Stimulated activated naive B cell treated with anti-CD40 and anti-IgM and Interleukin-4, amounts not matched to agents 10 μg/mL and 1 μg/mL and 100 μg/mL, for 72 hours (primary cell): ENCODE measurements at regions not wholly inside any gene's neighbourhood (a gene's known extent, or its start where the extent isn't known, plus 50 kb on each side); places are given as distances from the start of the nearest gene placed in this dataset.

Experiments used
- ATAC-seq, 2 donors: fragments of 150-1000 bp; cut with Tn5 transposase; replicated peaks; 2 replicates each; pipeline ENCODE4 v1.10.0; 2021; ENCODE audit warnings: moderate library complexity in 1 of 2
- DNase-seq: peaks from one replicate; pipeline ENCODE4 v3.0.0; 2021
- H3K27ac Mint-ChIP-seq: one replicate; pipeline ENCODE4 v1.8.0; 2022; ENCODE audit warnings: mild to moderate bottlenecking, mixed read lengths
- H3K27me3 Mint-ChIP-seq, 2 donors: one replicate each; pipeline ENCODE4 v1.8.0; 2022; ENCODE audit warnings: mixed read lengths in 2 of 2
- H3K36me3 Mint-ChIP-seq, 2 donors: one replicate each; pipeline ENCODE4 v1.8.0; 2022; ENCODE audit warnings: mixed read lengths in 2 of 2, mild to moderate bottlenecking in 1 of 2
- H3K4me1 Mint-ChIP-seq, 2 donors: one replicate each; pipeline ENCODE4 v1.8.0; 2022; ENCODE audit warnings: mixed read lengths in 2 of 2, mild to moderate bottlenecking in 1 of 2
- H3K4me3 Mint-ChIP-seq, 2 donors: one replicate each; pipeline ENCODE4 v1.8.0; 2022; ENCODE audit warnings: mild to moderate bottlenecking in 2 of 2, mixed read lengths in 2 of 2, moderate library complexity in 1 of 2
- H3K9me3 Mint-ChIP-seq, 2 donors: one replicate each; pipeline ENCODE4 v1.8.0; 2022; ENCODE audit warnings: mixed read lengths in 2 of 2, mild to moderate bottlenecking in 1 of 2

DNA sequence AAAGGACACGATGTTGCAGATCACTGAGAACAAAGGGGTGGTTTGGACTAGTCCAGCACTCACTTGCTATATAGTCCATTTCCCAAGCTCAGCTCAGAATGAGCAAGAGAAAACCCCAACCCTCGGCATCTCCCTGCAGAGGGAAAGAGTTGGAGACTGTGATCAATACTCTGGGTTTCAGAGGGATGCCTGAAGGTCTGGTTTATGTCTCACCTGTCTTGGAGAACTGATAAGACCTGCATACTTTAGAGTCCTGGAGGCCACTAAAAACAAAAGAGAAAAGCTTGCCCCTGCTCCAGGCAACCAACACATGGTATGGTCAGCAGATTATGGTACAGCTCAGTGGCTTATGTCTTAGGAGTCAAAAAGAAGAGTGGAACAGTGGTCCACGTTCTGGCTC, 1006.9 kb downstream of the CDH9 start:
- Mint-ChIP-seq H3K4me1 (no peaks in the 10 kb centered on the region), H3K27me3 (no peaks in the 10 kb centered on the region), H3K4me3 (no peak overlapping the region), H3K27ac (no peak overlapping the region), H3K36me3 (no peaks in the 10 kb centered on the region), H3K9me3 (peaks cover 0 to 1% of the 10 kb centered on the region in 2 donors)
- no peak for DNase-seq
- ATAC-seq: no peak

DNA sequence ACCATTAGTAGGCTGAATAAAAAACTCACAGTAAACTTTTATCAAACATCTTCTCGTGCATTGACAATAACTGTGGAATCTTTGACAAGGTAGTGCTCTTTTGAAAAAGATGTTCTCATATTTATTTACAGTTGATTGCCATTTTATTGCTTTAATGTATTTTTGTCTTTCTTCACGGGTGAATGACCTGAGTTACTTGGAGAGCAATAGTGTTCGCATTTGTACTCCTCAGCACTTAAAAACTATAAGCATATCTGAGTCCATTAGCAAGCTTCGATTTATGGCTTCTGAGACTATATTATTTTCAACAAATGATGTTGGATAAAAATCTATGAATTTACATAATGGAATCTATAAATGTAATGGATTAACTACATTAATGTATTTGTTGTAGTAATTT, 1012.3 kb downstream of the CDH9 start:
- Mint-ChIP-seq H3K27me3 (no peaks in the 10 kb centered on the region), H3K27ac (no peak overlapping the region), H3K4me3 (no peak overlapping the region), H3K36me3 (no peaks in the 10 kb centered on the region), H3K9me3 (no peaks in the 10 kb centered on the region), H3K4me1 (no peaks in the 10 kb centered on the region)
- no peak for ATAC-seq
- no peak for DNase-seq

DNA sequence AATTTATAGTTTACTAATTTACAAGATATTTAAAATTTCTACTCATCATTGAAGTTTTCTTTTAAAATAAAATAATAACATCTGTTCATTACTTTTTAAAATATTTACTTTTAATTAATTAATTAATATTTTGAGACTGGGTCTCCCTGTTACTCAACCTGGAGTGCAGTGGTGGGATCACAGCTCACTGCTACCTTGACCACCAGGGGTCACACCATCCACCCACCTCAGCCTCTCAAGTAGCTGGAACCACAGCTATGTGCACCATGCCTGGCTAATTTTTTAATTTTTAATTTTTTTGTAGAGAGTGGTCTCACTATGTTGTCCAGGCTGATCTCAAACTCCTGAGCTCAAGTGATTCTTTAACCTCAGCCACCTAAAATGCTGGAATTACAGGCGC, 1013.6 kb downstream of the CDH9 start:
- Mint-ChIP-seq H3K4me1 (no peaks in the 10 kb centered on the region), H3K27me3 (no peaks in the 10 kb centered on the region), H3K27ac (no peak overlapping the region), H3K4me3 (no peak overlapping the region), H3K36me3 (no peaks in the 10 kb centered on the region), H3K9me3 (no peaks in the 10 kb centered on the region)
- DNase-seq (no peak), ATAC-seq (no peak)

DNA sequence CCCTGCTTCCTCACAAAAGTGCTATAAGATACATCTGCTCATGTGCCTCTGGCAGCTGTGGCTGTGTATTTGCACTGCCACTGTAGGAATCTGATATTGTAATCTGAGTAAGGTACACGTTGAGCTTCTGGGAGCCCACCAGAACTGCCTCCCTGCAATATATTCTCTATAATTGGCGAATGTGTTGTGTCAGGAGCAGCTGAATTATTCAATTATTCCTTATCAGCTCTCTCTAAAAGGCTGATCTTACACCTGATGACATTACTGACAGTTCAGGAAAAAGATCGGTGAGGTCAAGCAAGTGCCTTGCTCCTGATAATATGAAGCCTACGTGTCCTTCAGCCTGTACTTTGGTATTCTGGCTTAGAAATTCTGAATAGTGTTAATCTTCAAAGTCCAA, 1015.0 kb downstream of the CDH9 start:
- H3K4me3 Mint-ChIP-seq: no peak overlapping the region
- no peak overlapping the region for H3K27ac Mint-ChIP-seq
- no peaks in the 10 kb centered on the region for H3K9me3 Mint-ChIP-seq
- DNase-seq (no peak), ATAC-seq (no peak)
- no peaks in the 10 kb centered on the region for H3K36me3 Mint-ChIP-seq
- no peaks in the 10 kb centered on the region for H3K27me3 Mint-ChIP-seq
- H3K4me1 Mint-ChIP-seq: no peaks in the 10 kb centered on the region

DNA sequence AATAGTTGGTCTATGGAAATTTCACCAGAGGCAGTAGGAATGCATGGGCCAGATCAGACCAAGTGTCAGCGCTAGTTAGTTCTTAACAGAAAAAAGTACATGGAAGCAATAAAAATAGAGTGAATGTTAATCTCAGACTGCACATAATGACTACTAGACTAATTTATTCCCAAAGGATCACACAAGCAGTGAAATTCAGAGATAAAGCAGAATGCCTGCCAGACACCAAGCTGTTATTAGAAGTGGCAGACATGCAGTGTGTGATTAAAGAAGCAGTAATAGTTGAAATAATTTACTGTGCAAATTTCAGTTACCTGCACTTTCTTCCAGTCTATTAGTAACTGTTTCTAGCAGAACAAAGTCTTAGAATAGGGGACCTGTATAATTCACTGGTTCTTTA, 1024.2 kb downstream of the CDH9 start:
- Mint-ChIP-seq H3K27ac (no peak overlapping the region), H3K4me1 (no peaks in the 10 kb centered on the region), H3K4me3 (no peak overlapping the region), H3K9me3 (peaks cover 0 to 2% of the 10 kb centered on the region in 2 donors), H3K27me3 (no peaks in the 10 kb centered on the region), H3K36me3 (no peaks in the 10 kb centered on the region)
- DNase-seq (no peak), ATAC-seq (no peak)

DNA sequence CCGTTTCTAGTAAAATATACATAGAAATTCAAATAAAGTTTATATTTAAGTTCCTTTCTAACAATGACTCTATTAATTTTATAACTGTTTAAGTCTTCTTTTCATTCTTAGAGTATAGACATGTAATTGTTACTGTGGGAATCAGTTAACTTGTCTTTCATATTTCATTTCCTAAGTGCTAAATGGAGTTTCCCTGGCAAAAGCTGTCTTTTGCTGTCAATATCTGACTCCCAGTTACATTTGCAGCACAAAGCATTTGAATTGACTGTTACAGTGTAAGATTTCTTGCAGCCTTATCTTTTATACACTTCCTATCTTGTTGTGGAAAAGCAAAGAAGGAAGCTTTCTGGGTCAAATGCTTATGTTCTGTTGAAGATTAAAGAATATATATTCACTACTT, 1026.3 kb downstream of the CDH9 start:
- no peak overlapping the region for H3K4me3 Mint-ChIP-seq

DNA sequence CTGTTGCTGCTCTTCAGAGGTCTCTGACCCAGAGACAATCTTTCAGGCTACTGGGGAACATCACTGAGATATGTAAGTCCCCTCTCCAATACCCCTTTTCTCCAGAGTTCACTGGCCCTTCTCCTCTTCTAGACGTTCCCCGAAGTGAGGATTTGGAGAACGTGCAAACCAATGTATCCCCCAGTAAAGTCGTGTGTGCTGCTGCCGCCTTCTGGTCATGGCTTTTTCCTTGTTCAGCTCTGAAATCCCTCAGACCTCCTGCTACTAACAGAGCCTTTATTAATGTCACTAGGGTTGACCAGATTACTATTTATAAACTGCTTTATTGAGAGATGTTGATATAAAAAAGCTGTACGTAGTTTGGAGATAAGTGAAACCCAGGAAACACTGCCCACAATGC, 1028.6 kb downstream of the CDH9 start:
- no peaks in the 10 kb centered on the region for H3K36me3 Mint-ChIP-seq
- no peak overlapping the region for H3K4me3 Mint-ChIP-seq
- no peak overlapping the region for H3K27ac Mint-ChIP-seq
- ATAC-seq: no peak
- H3K27me3 Mint-ChIP-seq: no peaks in the 10 kb centered on the region
- H3K4me1 Mint-ChIP-seq: no peaks in the 10 kb centered on the region
- peaks cover 0 to 2% of the 10 kb centered on the region in 2 donors for H3K9me3 Mint-ChIP-seq
- DNase-seq: no peak

More for the DNA sequence above, 1026.3 kb downstream of the CDH9 start:
- no peak for ATAC-seq
- Mint-ChIP-seq H3K4me1 (no peaks in the 10 kb centered on the region), H3K9me3 (peaks cover 0 to 2% of the 10 kb centered on the region in 2 donors), H3K27ac (no peak overlapping the region), H3K36me3 (no peaks in the 10 kb centered on the region), H3K27me3 (no peaks in the 10 kb centered on the region)
- no peak for DNase-seq

DNA sequence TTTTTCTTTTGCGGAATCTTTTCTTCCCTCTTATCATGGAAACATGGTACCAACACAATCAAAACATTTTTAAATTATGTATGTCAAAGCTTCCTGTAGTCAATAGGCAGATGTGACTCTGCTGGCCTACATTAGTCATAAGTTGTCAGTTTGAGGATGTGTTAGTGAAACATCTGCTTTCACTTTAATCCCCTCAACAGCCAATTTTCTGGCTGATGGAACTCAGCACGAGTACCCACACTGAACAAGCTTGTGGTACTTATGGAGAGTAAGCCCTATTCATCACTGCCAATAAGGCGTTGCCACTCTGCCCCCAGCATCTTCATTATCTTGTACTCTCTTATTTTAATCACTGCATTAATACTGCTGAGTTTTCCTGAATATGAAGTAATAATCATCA, 1034.4 kb downstream of the CDH9 start:
- H3K27me3 Mint-ChIP-seq: no peaks in the 10 kb centered on the region
- H3K4me1 Mint-ChIP-seq: no peaks in the 10 kb centered on the region
- H3K9me3 Mint-ChIP-seq: peaks cover 0 to 1% of the 10 kb centered on the region in 2 donors
- H3K36me3 Mint-ChIP-seq: no peaks in the 10 kb centered on the region
- no peak overlapping the region for H3K4me3 Mint-ChIP-seq
- ATAC-seq (no peak), DNase-seq (no peak)
- H3K27ac Mint-ChIP-seq: no peak overlapping the region

DNA sequence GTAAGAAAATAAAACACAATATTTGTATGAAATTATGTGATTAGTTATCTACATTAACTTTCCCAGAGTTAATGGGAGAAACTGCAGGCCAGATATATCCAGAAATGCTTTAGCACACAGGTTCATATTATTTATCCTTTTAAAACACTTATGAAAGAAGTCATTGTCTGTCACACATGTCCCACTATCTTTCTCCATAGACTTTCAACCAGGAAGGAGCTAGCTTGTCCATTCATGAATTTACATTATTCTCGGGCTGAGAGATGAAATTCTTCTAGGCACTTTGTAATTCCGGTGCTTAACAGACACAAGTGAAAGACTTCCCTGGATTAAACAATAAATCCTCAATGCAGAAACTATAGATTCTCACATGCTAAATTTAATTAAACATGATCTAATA, 1043.2 kb downstream of the CDH9 start:
- no peak overlapping the region for H3K27ac Mint-ChIP-seq
- no peaks in the 10 kb centered on the region for H3K36me3 Mint-ChIP-seq
- H3K9me3 Mint-ChIP-seq: peaks cover 1 to 4% of the 10 kb centered on the region in 2 donors
- H3K27me3 Mint-ChIP-seq: no peaks in the 10 kb centered on the region
- no peak overlapping the region for H3K4me3 Mint-ChIP-seq
- DNase-seq (no peak), ATAC-seq (no peak)
- H3K4me1 Mint-ChIP-seq: no peaks in the 10 kb centered on the region

DNA sequence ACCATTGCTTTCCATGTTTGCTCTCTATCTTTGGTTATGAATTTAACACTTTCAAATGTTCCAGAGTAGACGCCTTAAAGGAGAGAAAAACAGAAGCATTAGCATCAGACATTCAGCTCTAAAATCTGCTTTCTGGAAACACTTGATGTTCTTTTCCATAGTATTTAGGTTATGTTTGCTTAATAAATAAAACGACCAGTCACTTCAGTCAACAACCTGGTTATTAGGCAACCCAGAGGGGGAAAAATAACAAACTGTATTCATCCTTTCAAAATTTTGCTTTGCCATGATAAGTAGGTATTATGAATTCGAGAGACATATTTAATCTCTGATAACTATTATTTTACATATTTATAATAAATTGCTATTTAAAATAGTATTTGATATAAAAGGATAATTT, 1044.7 kb downstream of the CDH9 start:
- Mint-ChIP-seq H3K27ac (no peak overlapping the region), H3K4me1 (no peaks in the 10 kb centered on the region), H3K36me3 (no peaks in the 10 kb centered on the region), H3K4me3 (no peak overlapping the region), H3K9me3 (peaks cover 0 to 4% of the 10 kb centered on the region in 2 donors), H3K27me3 (no peaks in the 10 kb centered on the region)
- DNase-seq: no peak
- no peak for ATAC-seq

DNA sequence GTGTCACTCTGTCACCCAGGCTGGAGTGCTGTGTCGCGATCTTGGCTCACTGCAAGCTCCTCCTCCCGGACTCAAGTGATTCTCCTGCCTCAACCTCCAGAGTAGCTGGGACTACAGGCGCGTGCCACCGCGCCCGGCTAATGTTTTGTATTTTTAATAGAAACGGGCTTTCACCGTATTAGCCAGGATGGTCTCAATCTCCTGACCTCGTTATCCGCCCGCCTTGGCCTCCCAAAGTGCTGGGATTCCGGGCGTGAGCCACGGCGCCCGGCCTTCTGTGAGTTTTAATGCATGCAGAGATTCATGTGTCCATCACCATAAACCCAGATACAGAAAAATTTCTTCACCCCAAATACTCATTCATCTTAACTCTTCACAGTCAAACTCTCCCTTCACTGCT, 1046.7 kb downstream of the CDH9 start:
- H3K36me3 Mint-ChIP-seq: no peaks in the 10 kb centered on the region
- H3K27me3 Mint-ChIP-seq: no peaks in the 10 kb centered on the region

DNA sequence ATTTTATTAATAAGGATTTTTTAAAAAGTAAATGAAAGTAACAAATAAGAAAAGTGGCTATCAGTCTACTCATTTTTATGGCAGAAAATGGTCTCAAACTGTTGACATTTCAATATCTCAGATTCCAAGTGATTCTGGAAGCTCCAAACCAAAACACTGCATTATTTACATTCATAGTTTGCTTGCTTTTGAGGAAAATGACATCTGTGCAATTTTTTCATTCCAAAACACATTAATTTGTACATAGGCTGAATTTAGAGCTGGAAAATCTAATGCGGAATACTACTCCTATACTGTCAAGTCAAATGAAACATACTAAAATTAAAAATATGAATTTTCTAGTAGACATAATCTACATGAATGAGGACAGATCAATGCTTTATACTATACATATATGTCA, 1047.6 kb downstream of the CDH9 start:
- H3K27ac Mint-ChIP-seq: no peak overlapping the region
- H3K36me3 Mint-ChIP-seq: no peaks in the 10 kb centered on the region
- H3K4me1 Mint-ChIP-seq: no peaks in the 10 kb centered on the region
- no peak for DNase-seq
- H3K27me3 Mint-ChIP-seq: no peaks in the 10 kb centered on the region
- ATAC-seq: no peak
- no peak overlapping the region for H3K4me3 Mint-ChIP-seq
- peaks cover 1 to 4% of the 10 kb centered on the region in 2 donors for H3K9me3 Mint-ChIP-seq

More for the DNA sequence above, 1046.7 kb downstream of the CDH9 start:
- ATAC-seq (no peak), DNase-seq (no peak)
- no peak overlapping the region for H3K27ac Mint-ChIP-seq
- no peak overlapping the region for H3K4me3 Mint-ChIP-seq
- no peaks in the 10 kb centered on the region for H3K4me1 Mint-ChIP-seq
- peaks cover 1 to 4% of the 10 kb centered on the region in 2 donors for H3K9me3 Mint-ChIP-seq

DNA sequence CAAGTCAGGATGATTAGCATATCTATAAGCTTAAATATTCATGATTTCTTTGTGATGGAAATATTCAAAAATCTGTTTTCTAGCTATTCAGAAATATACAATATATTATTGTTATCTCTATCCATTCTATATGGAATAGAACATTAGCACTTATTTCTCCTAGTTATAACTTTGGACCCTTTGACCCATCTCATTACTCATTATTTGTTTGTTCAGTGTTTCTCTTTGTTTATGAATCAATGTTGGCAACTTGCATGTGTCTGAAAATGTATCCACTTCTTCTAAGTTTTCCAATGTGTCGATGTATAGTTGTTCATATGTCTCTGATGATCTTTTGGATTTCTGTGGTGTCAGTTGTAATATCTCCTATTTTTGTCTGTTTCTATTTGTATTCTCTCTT, 1059.3 kb downstream of the CDH9 start:
- no peaks in the 10 kb centered on the region for H3K27me3 Mint-ChIP-seq
- DNase-seq (no peak), ATAC-seq (no peak)
- H3K9me3 Mint-ChIP-seq: peaks cover 7 to 14% of the 10 kb centered on the region in 2 donors
- H3K4me1 Mint-ChIP-seq: no peaks in the 10 kb centered on the region
- no peak overlapping the region for H3K4me3 Mint-ChIP-seq
- H3K27ac Mint-ChIP-seq: no peak overlapping the region
- H3K36me3 Mint-ChIP-seq: no peaks in the 10 kb centered on the region

DNA sequence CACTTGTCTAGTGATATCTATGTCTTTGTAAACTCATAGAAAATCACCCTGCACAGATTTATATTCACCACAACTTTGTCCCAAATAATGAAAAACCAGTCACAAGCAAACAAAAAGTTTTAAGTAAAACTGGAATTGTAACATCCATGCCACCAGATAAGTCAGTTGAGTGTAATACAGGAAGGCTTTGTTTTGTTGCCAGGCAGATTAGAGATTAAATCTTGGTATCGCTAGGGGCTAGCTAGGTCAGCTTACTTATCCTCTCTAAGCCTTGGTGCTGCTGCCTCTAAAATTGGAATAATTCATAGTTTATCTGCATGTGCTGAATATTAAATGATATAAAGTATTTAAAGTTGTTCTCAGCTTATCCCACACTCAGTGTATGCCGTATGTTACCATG, 1062.5 kb downstream of the CDH9 start:
- no peaks in the 10 kb centered on the region for H3K36me3 Mint-ChIP-seq
- H3K27me3 Mint-ChIP-seq: no peaks in the 10 kb centered on the region
- H3K4me3 Mint-ChIP-seq: no peak overlapping the region
- no peaks in the 10 kb centered on the region for H3K4me1 Mint-ChIP-seq
- H3K27ac Mint-ChIP-seq: no peak overlapping the region
- DNase-seq: no peak
- peaks cover 7 to 14% of the 10 kb centered on the region in 2 donors for H3K9me3 Mint-ChIP-seq
- ATAC-seq: no peak

DNA sequence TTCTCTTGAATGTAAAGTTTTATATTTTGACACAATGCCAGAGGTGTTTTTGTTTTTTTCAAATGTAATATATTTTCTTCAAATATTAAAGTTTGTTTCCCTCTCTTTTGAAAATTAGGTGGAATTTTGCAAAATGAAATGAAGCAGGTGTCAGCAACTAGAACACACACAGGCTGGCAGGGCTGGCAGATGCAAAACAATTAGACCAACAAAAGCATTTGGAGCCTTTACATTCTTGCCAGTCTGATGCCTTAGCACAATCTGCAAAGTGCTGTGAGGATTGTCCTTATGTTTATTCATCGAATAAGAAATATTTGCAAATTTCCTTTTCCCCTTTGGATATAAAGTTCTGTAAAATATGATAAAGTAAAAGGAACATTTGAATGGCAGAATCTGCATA, 1063.9 kb downstream of the CDH9 start:
- H3K9me3 Mint-ChIP-seq: peaks cover 4% of the 10 kb centered on the region in 2 donors
- no peaks in the 10 kb centered on the region for H3K4me1 Mint-ChIP-seq
- no peak overlapping the region for H3K4me3 Mint-ChIP-seq

DNA sequence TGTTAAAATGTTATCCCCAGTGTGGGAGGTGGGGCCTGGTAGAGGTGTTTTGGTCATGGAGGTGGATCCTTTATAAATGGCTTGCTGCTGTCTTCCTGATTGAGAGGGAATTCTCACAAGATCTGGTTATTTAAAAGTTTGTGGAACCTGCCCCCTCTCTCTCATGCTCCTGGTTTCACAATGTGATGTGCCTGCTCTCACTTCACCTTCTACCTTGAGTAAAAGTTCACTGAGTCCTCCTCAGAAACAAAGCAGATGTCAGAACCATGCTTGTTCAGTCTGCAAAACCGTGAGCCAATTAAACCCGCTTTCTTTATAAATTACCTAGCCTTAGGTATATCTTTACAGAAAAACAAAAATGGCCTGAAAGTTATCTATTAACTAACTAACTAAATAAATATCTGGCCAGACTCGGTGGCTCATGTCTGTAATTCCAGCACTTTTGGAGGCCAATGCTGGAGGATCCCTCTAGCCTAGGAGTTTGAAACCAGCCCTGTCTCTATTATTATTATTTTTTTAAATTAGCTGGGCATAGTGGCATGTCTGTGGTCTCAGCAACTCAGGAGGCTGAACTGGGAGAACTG, 1067.4 kb downstream of the CDH9 start:
- H3K4me3 Mint-ChIP-seq: no peak overlapping the region
- H3K27me3 Mint-ChIP-seq: no peaks in the 10 kb centered on the region
- peaks cover 0 to 2% of the 10 kb centered on the region in 2 donors for H3K9me3 Mint-ChIP-seq
- no peak for DNase-seq
- no peak overlapping the region for H3K27ac Mint-ChIP-seq
- H3K4me1 Mint-ChIP-seq: no peaks in the 10 kb centered on the region
- no peaks in the 10 kb centered on the region for H3K36me3 Mint-ChIP-seq
- no peak for ATAC-seq

More for the DNA sequence above, 1063.9 kb downstream of the CDH9 start:
- Mint-ChIP-seq H3K27me3 (no peaks in the 10 kb centered on the region), H3K36me3 (no peaks in the 10 kb centered on the region), H3K27ac (no peak overlapping the region)
- ATAC-seq (no peak), DNase-seq (no peak)
